Lung (tissue), 11 donors: ENCODE measurements at regions not wholly inside any gene's neighbourhood (a gene's known extent, or its start where the extent isn't known, plus 50 kb on each side); places are given as distances from the start of the nearest gene placed in this dataset.

Experiments
- ATAC-seq: fragments of 200-7000 bp; cut with Tn5 transposase; one replicate; pipeline ENCODE4 v1.9.1; 2020; ENCODE audit warnings: moderate number of reproducible peaks; ENCODE audit not compliant: insufficient read depth, low FRiP score
- DNase-seq, 3 donors: peaks; one replicate each; pipeline ENCODE4 v3.0.0-alpha.2; 2013 to 2017
- H3K27ac ChIP-seq, 2 donors: one replicate each; pipeline ENCODE4 v1.5.1; 2013; ENCODE audit warnings: mild to moderate bottlenecking in 2 of 2, moderate library complexity in 2 of 2, control low read depth in 1 of 2, inconsistent platforms in 1 of 2, low read depth in 1 of 2, low read length in 1 of 2
- H3K27me3 ChIP-seq, 3 donors: one replicate each; pipeline ENCODE4 v1.5.1; 2013; ENCODE audit warnings: low read length in 2 of 3; ENCODE audit not compliant: control insufficient read depth in 3 of 3, insufficient read depth in 3 of 3
- H3K36me3 ChIP-seq, 4 donors: one replicate each; pipeline ENCODE4 v1.5.1; 2013; ENCODE audit warnings: low read length in 4 of 4, mild to moderate bottlenecking in 1 of 4, moderate library complexity in 1 of 4; ENCODE audit not compliant: control insufficient read depth in 4 of 4, insufficient read depth in 4 of 4
- H3K4me1 ChIP-seq, 5 donors: one replicate each; pipeline ENCODE4 v1.5.1; 2013; ENCODE audit warnings: low read length in 5 of 5, mild to moderate bottlenecking in 2 of 5, moderate library complexity in 1 of 5; ENCODE audit not compliant: control insufficient read depth in 5 of 5, insufficient read depth in 5 of 5
- H3K4me3 ChIP-seq: one replicate; pipeline ENCODE4 v1.5.1; 2013; ENCODE audit warnings: mild to moderate bottlenecking, control low read depth, moderate library complexity
- H3K9ac ChIP-seq, 2 donors: one replicate each; pipeline ENCODE4 v1.5.1; 2013; ENCODE audit warnings: low read length in 2 of 2, control low read depth in 1 of 2; ENCODE audit not compliant: insufficient read depth in 1 of 2
- H3K9me3 ChIP-seq, 4 donors: one replicate each; pipeline ENCODE4 v1.5.1; 2013; ENCODE audit warnings: low read length in 3 of 4, mild to moderate bottlenecking in 1 of 4, moderate library complexity in 1 of 4; ENCODE audit not compliant: control insufficient read depth in 4 of 4, insufficient read depth in 3 of 4
- CTCF ChIP-seq: IDR thresholded peaks from 2 replicates; pipeline ENCODE4 v1.5.1; 2012; ENCODE audit warnings: mild to moderate bottlenecking; ENCODE audit errors: control extremely low read depth, extremely low read depth
- WGBS, 2 donors: extraction: QIAGEN DNeasy Blood & Tissue Kit; methylation state at CpG; one replicate each; pipeline ENCODE4 v1.1.7; 2013; 5-methylcytosine and 5-hydroxymethylcytosine counted together
- donor health status: control.
- donor health status: control.
- donor health status: Bipolar disorder and iron deficiency.
- donor health status: healthy.
- donor health status: DM: yes; HTN: yes; CAD: no.

GRCh38 chr2:134136731-134137130 is 117.1 kb upstream of the MGAT5 start:
- no peak for TF ChIP-seq CTCF
- ATAC-seq (no peak), DNase-seq (no peak)
- 15 to 18% methylated on average over 2 of the region's 2 CpGs for WGBS, 2 donors
- peak overlapping the region; percentile 81 to 88 for H3K27ac ChIP-seq
- H3K9me3 ChIP-seq, result no peaks in the 10 kb centered on the region
- peak overlapping the region in 1 of 2 donors; percentile 19 for H3K9ac ChIP-seq
- no peaks in the 10 kb centered on the region for H3K36me3 ChIP-seq
- no peak overlapping the region for H3K4me3 ChIP-seq
- H3K27me3 ChIP-seq, result no peaks in the 10 kb centered on the region
- H3K4me1 ChIP-seq, result peaks cover 0 to 45% (median 11%) of the 10 kb centered on the region in 5 donors

GRCh38 chr2:134137182-134137611 is 116.7 kb upstream of the MGAT5 start:
- Histone ChIP-seq H3K27me3 (no peaks in the 10 kb centered on the region), H3K4me1 (peaks cover 0 to 50% (median 11%) of the 10 kb centered on the region in 5 donors), H3K4me3 (no peak overlapping the region), H3K9me3 (no peaks in the 10 kb centered on the region), H3K9ac (peak overlapping the region in 1 of 2 donors; percentile 16), H3K27ac (peak overlapping the region; percentile 81 to 88), H3K36me3 (no peaks in the 10 kb centered on the region)
- peak; percentile 90 for ATAC-seq
- peak in 2 of 3 donors; percentile 29 to 60 for DNase-seq
- no peak for TF ChIP-seq CTCF
- 6 to 9% methylated on average over 5 of the region's 5 CpGs for WGBS, 2 donors

- H3K27ac ChIP-seq, result peak overlapping the region in 1 of 2 donors; percentile 92
- H3K4me3 ChIP-seq, result no peak overlapping the region
- 91 to 93% methylated on average over 2 of the region's 2 CpGs for WGBS, 2 donors
- DNase-seq, result no peak
- no peaks in the 10 kb centered on the region for H3K27me3 ChIP-seq
- no peak overlapping the region for H3K9ac ChIP-seq
- no peaks in the 10 kb centered on the region for H3K36me3 ChIP-seq
- no peaks in the 10 kb centered on the region for H3K9me3 ChIP-seq
- TF ChIP-seq CTCF, result no peak
- peaks cover 0 to 56% (median 11%) of the 10 kb centered on the region in 5 donors for H3K4me1 ChIP-seq
- no peak for ATAC-seq
Measured at GRCh38 chr2:134138115-134138514, 115.8 kb upstream of the MGAT5 start.

GRCh38 chr2:134139611-134140010 is 114.3 kb upstream of the MGAT5 start:
- DNase-seq, result no peak
- Histone ChIP-seq H3K36me3 (no peaks in the 10 kb centered on the region), H3K9ac (no peak overlapping the region), H3K4me1 (peaks cover 0 to 43% (median 11%) of the 10 kb centered on the region in 5 donors), H3K9me3 (no peaks in the 10 kb centered on the region), H3K27me3 (no peaks in the 10 kb centered on the region), H3K27ac (peak overlapping the region in 1 of 2 donors; percentile 92), H3K4me3 (no peak overlapping the region)
- WGBS, 2 donors, result 82 to 87% methylated on average over 4 of the region's 4 CpGs
- no peak for ATAC-seq
- no peak for TF ChIP-seq CTCF
